ENCODE measurements at regions not wholly inside any gene's neighbourhood (a gene's known extent, or its start where the extent isn't known, plus 50 kb on each side); places are given as distances from the start of the nearest gene placed in this dataset.
"Not testable (repeated sequence)": the region's sequence is repeated elsewhere in the genome, so short reads cannot be mapped to it uniquely, and the experiment has no call there.

DNA sequence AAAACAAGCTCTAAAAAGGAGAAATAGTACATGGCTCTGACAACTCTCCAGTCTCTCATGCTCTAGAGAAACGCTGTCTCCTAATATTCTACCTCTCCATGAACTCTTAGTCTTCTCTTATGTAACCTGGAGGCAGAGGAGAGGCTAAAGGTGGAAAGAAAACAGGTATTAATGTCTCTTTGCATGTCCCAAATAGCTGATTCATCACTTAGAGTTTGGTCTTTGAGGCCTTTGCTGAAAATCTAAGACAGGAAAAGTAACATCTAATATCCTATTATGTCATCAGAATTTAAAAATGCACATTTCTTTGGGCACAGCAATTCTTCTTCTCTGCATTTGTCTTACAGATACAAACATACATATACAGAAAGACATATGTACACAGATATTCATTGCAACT lies 127.2 kb downstream of the DHRS2 start:
- no peak for DNase-seq

DNA sequence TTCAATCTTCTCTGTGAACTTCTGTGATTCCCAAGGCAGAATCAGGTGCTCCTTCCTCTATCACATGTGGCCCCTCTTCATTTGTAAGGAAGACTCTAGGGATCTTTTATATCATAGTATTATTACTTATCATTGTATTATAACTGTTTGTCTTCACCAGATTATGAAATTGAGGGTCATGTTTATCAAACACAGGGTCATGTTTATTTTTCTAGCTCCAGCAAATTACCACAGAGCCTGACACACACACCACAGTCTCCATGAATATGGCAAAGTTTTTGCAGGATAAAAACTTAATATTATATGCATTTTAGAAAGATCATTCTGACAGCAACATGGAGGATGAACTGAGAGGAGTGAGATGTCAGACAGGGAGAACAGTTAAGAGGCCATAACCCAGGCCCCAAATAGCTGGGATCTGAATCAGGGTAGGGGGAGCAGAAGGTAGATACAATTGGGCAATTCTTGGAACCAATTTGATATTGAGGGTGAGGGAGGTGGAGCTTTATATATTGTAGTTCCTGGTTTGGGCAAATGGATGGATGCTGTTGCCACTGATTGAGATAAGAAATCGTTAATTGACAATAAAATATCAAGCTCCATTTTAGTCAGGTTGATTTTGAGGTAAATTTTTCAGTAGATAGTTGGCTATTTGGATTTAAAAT lies 130.7 kb downstream of the DHRS2 start:
- no peak for DNase-seq

DNA sequence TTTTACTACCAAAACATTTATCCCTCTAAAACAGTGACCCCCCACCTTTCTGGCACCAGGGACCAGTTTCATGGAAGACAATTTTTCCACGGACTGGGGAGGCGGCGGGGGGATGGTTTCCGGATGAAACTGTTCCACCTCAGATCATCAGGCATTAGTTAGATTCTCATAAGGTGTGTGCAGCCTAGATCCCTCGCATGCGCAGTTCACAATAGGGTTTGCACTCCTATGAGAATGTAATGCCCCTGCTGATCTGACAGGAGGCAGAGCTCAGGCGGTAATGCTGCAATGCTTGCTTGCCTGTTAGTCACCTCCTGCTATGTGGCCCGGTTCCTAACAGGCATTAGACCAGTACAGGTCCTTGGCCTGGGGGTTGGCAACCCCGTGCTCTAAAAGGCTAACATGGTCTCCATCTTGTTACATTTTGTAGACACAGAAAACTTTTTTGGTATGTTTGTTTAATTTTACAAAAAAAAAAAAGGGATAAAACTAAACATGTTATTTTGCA lies 133.1 kb downstream of the DHRS2 start:
- not testable (repeated sequence) for DNase-seq

DNA sequence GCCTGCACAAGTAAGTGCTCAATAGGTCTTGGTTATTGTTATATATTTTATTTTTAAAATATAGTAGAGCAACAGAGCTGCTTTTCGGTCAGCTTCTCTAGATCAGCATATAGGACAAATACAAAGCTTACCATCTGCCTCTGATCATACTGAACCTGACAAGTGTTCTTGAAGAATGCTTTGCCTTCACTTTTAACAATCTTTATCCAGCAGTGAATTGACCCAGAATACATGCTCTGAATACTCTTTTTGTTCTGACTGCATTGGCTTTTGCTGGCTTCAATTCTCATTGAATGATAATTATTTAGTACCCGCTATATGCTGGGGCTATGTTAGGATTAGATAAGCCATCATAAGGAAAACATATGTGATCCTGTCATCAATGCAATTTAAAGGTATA lies 137.8 kb downstream of the DHRS2 start:
- DNase-seq: no peak

DNA sequence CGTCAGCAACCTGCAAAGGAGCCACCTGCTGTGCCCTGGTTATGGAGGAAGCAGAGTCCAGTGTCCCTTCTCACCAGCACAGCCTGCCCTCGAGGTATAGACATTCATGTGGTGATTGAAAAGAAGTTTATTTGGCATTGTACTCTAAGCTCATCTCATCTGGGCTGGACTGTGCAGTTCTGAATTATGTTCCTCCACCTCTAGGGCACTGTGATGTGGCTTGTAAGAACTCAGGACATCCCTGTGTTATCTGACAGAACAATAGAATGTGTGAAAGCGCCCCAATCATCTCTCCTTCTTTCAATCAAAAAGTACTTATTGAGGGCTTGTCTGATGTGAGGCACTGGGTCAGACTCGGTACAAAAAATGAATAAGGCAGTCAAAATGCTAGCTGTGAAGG lies 140.1 kb downstream of the DHRS2 start:
- no peak for DNase-seq

DNA sequence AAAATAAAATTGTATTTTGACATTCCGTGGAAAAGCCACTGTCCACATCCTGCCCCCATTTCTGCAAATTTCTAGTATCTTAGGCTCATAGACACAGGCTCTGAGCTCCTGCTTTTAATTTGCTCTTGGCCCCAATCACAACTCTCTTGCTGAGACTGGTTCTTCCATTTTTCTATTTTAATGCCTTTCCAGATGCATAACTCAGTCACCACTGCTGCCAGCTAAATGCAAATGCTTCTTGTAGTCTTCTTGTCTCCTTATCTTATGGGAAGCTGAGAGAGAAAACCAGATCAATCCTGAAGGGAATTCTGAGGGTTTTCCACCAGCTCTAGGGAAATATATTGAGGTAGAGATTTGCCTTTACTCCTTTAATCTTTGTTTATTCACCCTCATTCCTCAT lies 149.0 kb downstream of the DHRS2 start:
- DNase-seq: no peak

DNA sequence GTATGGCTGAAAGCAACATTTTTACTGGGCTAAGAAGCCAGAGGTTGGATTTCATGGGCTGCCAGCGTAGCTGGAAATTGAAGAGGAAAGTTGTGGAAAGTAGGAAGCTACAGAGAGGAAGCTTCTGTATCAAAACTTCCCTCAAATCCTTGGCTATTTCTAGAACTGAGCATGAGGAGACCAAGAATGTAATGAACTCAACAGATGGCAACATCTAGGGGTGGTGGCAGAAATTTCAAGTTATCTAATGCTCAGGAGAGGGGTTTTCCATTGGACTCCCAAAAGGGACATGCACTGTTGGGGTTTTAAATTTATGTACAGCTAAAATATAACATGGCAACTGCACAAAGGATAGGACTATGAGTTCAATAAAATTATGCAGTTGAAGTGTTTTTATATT lies 151.3 kb downstream of the DHRS2 start:
- no peak for DNase-seq

DNA sequence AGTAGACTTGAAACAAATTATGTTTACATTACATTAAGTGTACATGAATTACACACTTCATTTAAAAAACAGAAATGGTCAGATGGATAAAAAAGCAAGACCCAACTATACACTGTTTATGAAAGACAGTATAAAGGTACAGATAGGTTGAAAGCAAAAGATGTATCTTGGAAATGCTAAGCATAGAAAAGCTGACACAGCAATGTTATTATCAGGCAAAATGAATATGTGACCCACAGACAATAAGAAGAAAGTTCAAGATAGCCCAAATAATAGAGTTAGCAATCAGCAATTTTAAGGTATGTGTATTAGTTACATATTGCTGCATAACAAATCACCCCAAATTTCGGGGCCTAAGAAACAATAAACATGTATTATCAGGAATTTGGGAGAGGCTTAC lies 153.5 kb downstream of the DHRS2 start:
- DNase-seq: no peak

DNA sequence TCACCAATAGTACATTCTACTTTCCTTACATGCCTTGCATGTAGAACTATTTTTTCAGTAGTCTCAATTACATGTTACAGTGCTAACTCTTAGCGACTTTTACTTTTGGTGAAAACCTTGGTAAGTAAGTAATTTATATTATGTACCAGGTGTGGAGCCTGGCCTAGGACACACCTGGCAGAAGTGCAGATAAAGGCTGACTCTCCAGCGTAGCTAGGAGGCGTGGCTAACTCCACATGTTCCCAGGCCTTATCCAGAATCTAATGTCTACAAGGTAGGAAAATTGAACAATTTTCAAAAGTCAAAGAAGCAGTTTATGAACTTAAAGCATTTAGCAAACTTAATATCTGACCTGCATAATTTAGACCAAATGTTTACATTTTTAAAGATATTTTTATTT lies 157.4 kb downstream of the DHRS2 start:
- DNase-seq: no peak

DNA sequence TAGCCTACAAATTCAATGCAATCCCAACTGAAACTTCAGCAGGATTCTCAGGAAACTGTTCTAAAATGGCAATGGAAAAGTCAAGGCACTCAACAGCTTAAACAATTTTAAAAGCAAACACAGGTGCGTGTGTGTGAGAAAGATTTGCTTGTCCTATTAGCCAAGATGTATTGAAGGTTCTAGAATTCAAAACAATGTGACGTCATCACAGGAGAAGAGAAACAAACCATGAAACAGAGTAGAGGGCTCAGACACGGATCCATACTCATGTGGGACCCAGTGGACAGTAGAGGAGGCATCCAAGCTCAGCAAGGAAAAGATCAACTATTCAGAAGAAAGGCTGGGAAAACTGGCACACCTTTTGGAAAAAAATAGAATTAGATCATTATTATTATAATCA lies 152.8 kb upstream of the DHRS4 start:
- no peak for DNase-seq

DNA sequence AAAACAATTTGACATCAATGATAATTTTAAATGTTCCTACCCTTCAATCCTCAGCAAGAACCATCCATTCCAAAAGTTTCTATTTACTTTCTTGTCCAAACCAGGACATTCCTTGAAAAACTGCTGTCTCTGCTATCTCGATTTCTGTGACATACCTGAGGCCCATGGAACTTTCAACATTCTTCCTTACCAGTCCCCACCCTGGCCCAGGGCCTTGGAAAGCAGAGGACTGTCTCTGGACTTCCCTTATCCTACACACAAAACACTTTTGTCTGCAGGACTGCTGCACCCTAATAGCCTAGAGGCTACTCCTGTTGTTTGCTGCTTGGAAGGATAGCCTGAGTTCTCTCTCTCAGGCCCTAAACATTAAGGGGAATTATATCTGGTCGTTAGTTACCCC lies 151.8 kb upstream of the DHRS4 start:
- no peak for DNase-seq

DNA sequence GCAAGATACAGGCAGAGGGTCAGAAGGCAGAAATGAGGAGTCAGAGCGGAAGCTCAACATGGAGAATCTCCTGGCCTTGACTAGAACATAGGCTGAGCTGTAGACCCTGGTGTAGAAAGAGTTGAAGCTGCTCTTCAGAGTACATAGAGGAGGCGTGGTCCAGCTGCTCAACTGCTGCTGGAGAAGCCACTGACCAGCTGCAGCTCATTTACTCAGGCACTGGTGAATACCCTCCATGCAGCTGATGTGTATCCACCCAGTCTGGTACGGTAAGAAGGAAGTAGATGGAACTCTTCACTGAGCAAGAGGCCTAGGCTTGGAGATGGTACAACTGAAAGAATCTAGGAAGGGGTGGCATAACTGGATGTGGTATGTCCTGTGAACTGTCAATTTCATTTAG lies 148.8 kb upstream of the DHRS4 start:
- no peak for DNase-seq

DNA sequence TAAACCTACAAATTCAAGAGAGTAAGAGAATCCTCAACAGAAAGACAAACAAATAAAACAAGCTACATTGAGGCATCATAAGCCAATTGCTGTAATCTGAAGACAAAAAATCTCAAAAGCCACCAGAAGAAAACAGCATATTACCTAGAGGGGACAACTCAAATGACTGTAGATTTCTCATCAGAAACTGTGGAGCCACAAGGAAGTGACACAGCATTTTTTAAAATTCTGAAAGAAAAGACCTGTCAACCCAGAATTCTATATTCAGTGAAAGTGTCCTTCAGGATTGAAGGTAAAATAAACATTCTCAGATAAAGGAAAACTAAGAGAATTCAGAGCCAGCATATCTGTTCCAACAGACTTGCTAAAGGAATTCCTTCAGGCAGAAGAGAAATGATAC lies 147.8 kb upstream of the DHRS4 start:
- DNase-seq: no peak

DNA sequence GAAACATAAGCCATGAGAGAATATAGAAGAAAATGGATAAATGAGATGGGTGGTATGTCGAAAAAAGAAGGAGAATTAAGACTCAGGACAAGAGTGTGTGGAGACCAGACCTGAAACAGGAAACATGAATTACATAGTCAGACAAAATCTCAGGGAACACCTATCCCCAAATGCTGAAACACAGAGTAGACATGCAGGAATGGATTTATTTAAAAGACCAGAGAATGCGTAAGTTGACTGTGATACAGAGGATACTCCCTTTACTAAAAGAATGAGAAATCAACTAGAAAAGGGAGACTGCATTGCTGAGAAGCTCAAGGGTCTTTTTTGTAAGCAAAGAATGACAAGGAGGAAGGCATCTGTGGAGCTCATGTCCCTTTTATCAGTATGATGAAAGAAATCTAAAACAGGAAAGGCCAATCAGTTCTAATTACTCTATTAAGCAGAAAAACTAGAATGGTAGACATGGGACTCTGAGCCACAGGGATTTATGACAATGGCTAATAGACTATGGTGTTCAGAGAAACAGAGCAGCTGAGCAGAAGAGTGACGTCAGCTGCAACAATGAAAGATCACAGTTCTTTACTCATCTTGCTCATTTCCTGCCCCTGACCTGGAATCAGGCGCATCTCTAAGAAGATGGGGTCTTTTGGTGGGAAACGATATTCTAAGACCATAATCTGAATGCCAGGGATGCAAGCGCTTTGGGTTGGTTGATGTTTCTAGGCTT lies 138.9 kb upstream of the DHRS4 start:
- no peak for DNase-seq

DNA sequence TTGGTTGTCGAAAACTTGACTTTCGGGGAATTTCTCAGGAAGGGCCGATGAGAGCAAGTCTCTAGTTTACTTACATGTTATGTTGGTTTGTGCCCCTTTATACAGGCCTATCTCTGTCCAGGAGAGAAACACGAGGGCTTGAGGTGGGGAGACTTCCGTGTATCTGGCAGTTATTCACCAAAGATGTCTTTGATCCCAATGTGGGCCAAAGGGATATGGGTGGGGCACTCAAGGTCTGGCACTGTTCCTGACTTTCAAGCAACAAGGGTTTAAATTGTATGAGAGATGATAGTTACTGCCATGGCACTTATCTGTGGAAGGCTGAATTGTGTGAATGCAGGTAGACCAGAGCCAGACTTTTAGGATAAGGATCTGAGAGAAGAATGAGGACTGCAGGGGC lies 137.2 kb upstream of the DHRS4 start:
- no peak for DNase-seq

DNA sequence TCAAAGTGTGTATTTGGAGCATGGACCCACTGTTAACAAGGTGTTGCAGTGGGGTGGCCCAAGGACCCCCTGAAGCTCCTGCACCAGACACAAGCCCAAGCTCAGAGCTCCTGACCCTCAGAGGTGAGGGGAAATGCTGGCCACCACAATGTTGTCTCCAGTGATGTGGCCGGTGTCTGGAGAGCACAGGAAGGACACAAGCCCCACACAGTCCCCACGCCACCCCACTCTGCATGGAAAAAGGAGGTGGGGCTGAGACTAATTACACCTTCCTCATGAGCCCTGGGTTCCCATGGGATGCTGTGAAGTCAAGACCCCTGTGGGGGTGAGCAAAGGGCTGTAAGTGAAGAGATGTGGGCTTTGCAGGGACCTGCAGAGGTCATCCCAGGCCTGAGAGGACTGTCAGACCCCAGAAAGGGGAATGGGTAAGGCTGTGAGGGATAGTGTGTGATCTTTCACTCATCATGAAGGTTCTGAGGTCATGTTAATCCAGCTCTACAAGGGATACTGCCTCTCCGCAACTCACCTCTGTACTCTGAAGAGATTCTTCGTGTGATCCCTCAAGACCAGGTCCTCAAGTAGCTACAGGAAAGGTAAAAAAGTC lies 136.3 kb upstream of the DHRS4 start:
- no peak for DNase-seq

DNA sequence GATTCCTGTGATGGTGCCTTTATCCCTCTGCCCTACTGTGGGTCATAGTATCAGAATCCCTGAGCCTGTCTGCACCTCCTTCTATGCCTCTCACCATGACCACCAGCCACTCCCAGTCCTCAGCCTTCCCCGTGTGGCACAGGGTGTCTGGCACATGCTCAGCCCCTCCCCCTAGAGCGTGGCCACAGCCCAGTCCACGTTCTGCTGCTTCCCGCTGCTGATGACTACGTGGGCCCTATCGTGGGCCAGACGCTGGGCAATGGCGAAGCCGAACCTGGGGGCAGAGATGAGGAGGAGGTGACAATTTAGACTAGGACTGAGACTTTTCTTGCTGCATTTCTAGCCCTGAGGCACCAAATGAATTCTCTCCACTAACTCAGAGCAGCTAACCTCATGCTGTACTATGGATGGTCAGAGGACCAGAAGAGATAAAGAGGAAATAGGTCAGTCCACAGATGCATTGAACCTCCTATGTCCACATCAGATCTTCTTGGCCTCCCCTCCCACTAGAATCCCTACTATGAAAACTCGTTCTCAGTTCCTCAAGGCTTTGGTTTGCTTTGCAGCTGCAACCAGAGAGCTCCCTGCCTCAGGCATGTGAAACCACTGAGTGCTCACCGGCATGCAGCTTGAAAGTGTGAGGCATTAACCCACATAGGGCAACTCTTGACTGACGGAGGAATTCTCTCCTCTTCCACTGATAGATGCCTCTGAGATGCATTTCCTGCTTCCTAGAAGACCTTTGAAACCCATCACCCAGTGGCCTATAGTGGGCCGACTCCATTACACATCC lies 126.3 kb upstream of the DHRS4 start:
- DNase-seq: no peak

DNA sequence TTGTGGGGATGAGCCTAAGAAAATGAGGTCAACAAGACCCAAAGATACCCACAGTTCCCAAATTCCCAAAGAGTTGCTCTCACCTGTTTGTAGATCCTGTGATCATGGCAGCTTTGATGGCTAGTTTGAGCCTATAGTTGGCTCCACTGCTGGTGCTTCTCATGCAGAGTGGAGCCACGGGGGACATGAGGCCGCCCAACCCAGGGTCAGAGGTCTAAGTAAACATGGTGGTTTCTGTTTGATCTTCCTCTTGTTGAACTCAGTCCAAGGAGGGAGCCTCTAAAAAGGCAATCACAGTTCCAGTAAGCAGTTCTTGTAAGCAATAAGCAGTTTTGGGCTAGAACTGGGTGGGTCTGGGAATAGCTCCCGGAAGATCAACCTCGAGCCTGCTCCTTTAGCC lies 125.6 kb upstream of the DHRS4 start:
- DNase-seq: no peak

DNA sequence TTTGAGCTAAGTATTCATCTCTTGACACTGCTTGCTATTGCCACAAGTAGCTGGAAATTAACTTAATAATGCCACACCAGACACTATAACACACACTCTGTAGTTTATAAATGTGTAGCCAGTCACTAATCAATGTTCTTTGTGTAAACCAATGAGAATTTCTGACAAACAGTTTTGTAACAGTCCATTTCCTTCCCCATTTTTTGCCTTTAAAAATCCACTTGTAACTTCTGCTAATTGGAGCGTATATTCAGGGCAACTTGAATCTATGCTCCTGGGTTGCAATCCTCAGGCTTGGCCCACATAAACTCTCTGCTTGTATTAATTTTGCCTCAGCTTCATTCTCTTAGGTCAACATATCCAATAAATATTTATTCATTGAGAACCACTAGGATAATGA lies 125.0 kb upstream of the DHRS4 start:
- peak; percentile 37 for DNase-seq

DNA sequence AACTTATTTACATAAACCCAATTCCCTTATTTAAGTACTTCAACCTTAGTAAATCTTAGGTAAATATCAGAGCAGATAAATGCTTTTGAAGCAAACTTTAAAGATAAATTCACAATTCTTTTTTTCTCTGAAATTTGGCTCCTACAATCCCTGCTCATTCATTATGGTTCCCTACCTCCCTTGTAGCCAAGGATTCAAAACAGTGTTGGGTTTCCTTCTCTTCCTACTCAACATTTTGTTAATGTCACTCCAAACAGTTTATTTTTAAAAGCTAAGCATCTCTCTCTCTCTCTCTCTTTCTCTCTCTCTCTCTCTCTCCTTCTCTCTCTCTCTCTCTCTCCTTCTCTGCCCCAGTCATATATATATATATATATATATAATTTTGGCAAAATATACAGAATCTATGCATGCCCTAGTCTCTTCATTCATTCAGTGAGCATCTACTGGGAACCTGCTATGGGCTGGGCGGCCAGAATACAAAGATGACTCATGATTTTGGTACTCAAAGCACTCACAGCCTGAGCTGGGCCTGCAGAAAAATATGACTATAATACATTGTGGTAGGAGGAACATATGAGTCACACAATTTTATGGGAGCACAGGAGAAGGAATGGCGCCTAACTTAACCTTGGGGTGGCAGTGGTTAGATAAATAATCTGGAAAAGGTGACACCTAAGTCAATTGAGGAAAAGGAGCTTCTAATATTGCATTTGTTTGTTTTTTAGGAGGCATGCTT lies 123.7 kb upstream of the DHRS4 start:
- no peak for DNase-seq

DNA sequence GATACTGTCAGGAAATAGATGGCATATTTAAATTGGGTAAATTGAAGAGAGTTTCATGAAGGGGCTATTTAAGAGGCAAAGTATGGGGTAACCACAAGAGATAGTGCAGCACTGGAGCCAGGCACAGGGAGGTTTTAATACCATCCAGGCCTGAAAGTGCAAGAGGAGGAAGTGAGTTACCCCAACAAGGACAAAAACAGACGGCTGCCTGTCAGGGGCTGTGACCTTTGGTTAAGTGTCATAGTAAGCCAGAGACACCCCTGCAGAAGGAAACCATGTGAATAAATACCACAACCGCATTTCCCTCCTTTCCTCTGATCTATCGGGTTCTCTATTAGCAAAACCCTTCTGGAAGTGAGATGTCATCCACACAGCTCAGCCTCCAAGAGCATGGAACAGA lies 122.0 kb upstream of the DHRS4 start:
- DNase-seq: no peak

DNA sequence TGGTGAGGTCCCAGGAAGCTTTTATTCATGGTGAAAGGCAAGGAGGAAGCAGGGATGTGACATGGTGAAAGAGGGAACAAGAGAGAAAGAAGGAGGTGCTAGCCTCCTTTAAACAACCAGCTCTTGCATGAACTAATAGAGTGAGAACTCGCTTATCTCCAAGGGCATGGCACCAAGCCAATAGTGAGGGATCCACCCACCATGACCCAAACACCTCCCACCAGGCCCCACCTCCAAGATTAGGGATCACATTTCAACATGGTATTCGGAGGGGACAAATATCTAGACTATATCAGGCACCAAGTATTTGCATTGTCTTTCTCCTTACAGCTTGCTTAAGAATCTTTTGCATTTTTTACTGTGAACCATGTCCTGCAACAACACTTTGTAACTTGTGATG lies 91.9 kb upstream of the DHRS4 start:
- no peak for DNase-seq

DNA sequence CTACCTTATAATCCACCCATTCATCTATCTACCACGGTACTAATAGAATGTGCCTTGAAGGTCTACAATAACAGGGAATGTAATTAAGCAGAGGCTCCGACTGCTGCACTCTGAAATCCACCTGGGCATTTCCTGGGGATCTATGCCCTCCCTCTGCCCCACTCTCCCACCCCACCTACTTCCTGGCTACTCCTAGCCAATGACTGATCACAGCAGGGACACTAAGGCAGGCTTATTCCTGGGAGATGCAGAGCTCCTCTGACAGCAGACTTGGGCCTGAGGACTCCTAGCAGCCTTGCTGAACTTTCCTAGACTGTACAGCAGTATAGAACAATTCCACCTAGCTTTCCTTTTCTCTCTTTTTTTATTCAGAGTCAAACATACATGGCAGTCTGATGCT lies 91.1 kb upstream of the DHRS4 start:
- no peak for DNase-seq

All from GF-D8 (cell line).